SK-N-SH (cell line): ENCODE measurements at regions not wholly inside any gene's neighbourhood (a gene's known extent, or its start where the extent isn't known, plus 50 kb on each side); places are given as distances from the start of the nearest gene placed in this dataset.

Source experiments
- CTCF ChIA-PET: fragments of 300-600, 350-600 bp; formaldehyde crosslinking; extraction: SDS; loops from one replicate; lab custom pipeline; 2021; lab: Yijun Ruan, JAX
- POLR2A ChIA-PET: fragments of 350-600 bp; sonication (Branson Sonifier 250); formaldehyde crosslinking; extraction: SDS; loops from one replicate; lab custom pipeline; 2020; ENCODE audit warnings: antibody characterized with exemption, inconsistent platforms; lab: Yijun Ruan, JAX
- DNase-seq: peaks from one replicate; pipeline ENCODE4 v3.0.0; 2012
- H2AFZ ChIP-seq: fragments of 200-600 bp; sonication (generic); 2 replicates; pipeline ENCODE4 v1.8.1; 2016; ENCODE audit warnings: antibody characterized with exemption, mild to moderate bottlenecking, low read depth
- H3F3A ChIP-seq: fragments of 200-600 bp; sonication (generic); replicated peaks from 2 replicates; pipeline ENCODE3; 2016; ENCODE audit warnings: antibody characterized with exemption, mild to moderate bottlenecking; ENCODE audit not compliant: insufficient read depth
- H3K27ac ChIP-seq, 2 experiments: fragments of 200-500 bp in 1 of 2; fragments of 200-600 bp in 1 of 2; sonication (Bioruptor generic) in 1 of 2; sonication (generic), shearing (Covaris generic) in 1 of 2; 2 replicates each; pipeline versions ENCODE4 v1.5.1 to v1.6.1; 2014 to 2016; ENCODE audit warnings: low read depth in 2 of 2, inconsistent platforms in 1 of 2, low read length in 1 of 2, mild to moderate bottlenecking in 1 of 2, mixed read lengths in 1 of 2
- H3K27me3 ChIP-seq: fragments of 200-600 bp; sonication (generic), shearing (Covaris generic); 2 replicates; pipeline ENCODE4 v1.6.1; 2016; ENCODE audit warnings: mixed run types; ENCODE audit not compliant: insufficient read depth
- H3K36me3 ChIP-seq, 2 experiments: fragments of 200-500 bp in 1 of 2; fragments of 200-600 bp in 1 of 2; sonication (Bioruptor generic) in 1 of 2; sonication (generic) in 1 of 2; replicated peaks in 1 of 2; 2 replicates each; pipeline versions ENCODE3 to v1.5.1; 2014 to 2016; ENCODE audit warnings: low read length in 1 of 2, mild to moderate bottlenecking in 1 of 2; ENCODE audit not compliant: insufficient read depth in 2 of 2, control insufficient read depth in 1 of 2
- H3K4me1 ChIP-seq, 2 experiments: fragments of 200-500 bp in 1 of 2; fragments of 200-600 bp in 1 of 2; sonication (Bioruptor generic) in 1 of 2; sonication (generic), shearing (Covaris generic) in 1 of 2; 2 replicates each; pipeline versions ENCODE4 v1.5.1 to v1.6.1; 2014 to 2016; ENCODE audit warnings: low read depth in 1 of 2, low read length in 1 of 2, mixed run types in 1 of 2; ENCODE audit not compliant: insufficient read depth in 2 of 2, control insufficient read depth in 1 of 2
- H3K4me2 ChIP-seq: fragments of 200-600 bp; sonication (generic), shearing (Covaris generic); 2 replicates; pipeline ENCODE4 v1.6.1; 2017; ENCODE audit warnings: mixed run types
- H3K4me3 ChIP-seq, 2 experiments: fragments of 200-500 bp in 1 of 2; fragments of 200-600 bp in 1 of 2; sonication (Bioruptor generic) in 1 of 2; sonication (generic), shearing (Covaris generic) in 1 of 2; 2 replicates each; pipeline versions ENCODE4 v1.5.1 to v1.8.1; 2014 to 2016; ENCODE audit warnings: low read depth in 2 of 2, inconsistent platforms in 1 of 2, low read length in 1 of 2, mild to moderate bottlenecking in 1 of 2, mixed read lengths in 1 of 2, moderate library complexity in 1 of 2
- H3K79me2 ChIP-seq: fragments of 200-600 bp; sonication (generic); 2 replicates; pipeline ENCODE4 v1.8.1; 2017; ENCODE audit warnings: mild to moderate bottlenecking; ENCODE audit not compliant: insufficient read depth
- H3K9ac ChIP-seq: fragments of 200-600 bp; sonication (generic); 2 replicates; pipeline ENCODE4 v1.6.1; 2017; ENCODE audit warnings: mixed run types
- H3K9me2 ChIP-seq: fragments of 200-600 bp; sonication (generic); 2 replicates; pipeline ENCODE4 v1.6.1; 2017; ENCODE audit warnings: mixed run types
- H3K9me3 ChIP-seq: fragments of 200-600 bp; sonication (generic); 2 replicates; pipeline ENCODE4 v1.6.1; 2017; ENCODE audit warnings: mixed run types, mild to moderate bottlenecking, moderate library complexity
- H4K20me1 ChIP-seq: fragments of 200-600 bp; sonication (generic); 2 replicates; pipeline ENCODE4 v1.6.1; 2017; ENCODE audit warnings: mild to moderate bottlenecking, mixed run types; ENCODE audit not compliant: insufficient read depth
- CHD2 ChIP-seq: fragments of 150-350 bp; IDR thresholded peaks from 2 replicates; pipeline ENCODE4 v1.6.1; 2018; ENCODE audit warnings: low read length; ENCODE audit not compliant: partially characterized antibody
- ELF1 ChIP-seq: IDR thresholded peaks from 2 replicates; pipeline ENCODE4 v1.4.0; 2012
- EP300 ChIP-seq, 2 experiments: IDR thresholded peaks; 2 replicates each; pipeline versions ENCODE4 v1.4.0 to v1.6.1; 2012; ENCODE audit warnings: borderline replicate concordance in 1 of 2, low read depth in 1 of 2, low read length in 1 of 2
- EZH2phosphoT487 ChIP-seq: fragments of 200-600 bp; sonication (generic); IDR thresholded peaks from 2 replicates; pipeline ENCODE4 v1.6.1; 2017; ENCODE audit warnings: low read depth, mixed run types, mild to moderate bottlenecking, antibody characterized with exemption, moderate library complexity, borderline replicate concordance
- FOXM1 ChIP-seq: IDR thresholded peaks from 2 replicates; pipeline ENCODE4 v1.4.0; 2012; ENCODE audit warnings: low read depth, mild to moderate bottlenecking
- GABPA ChIP-seq: IDR thresholded peaks from 2 replicates; pipeline ENCODE4 v1.4.0; 2012; ENCODE audit warnings: low read depth, mild to moderate bottlenecking
- GATA2 ChIP-seq: sonication (generic); formaldehyde crosslinking; IDR thresholded peaks from 2 replicates; pipeline ENCODE4 v1.5.0; 2020; ENCODE audit warnings: mild to moderate bottlenecking, missing genetic modification reagents
- JUND ChIP-seq: IDR thresholded peaks from 2 replicates; pipeline ENCODE4 v1.4.0; 2012
- MEF2A ChIP-seq: IDR thresholded peaks from 2 replicates; pipeline ENCODE4 v1.4.0; 2012; ENCODE audit warnings: low read depth, borderline replicate concordance
- MXI1 ChIP-seq: IDR thresholded peaks from 2 replicates; pipeline ENCODE4 v1.6.1; 2012; ENCODE audit warnings: mild to moderate bottlenecking, low read depth, low read length, improper control_type of control experiment
- NFIC ChIP-seq: IDR thresholded peaks from 2 replicates; pipeline ENCODE4 v1.4.0; 2012; ENCODE audit warnings: borderline replicate concordance
- NRF1 ChIP-seq: IDR thresholded peaks from 2 replicates; pipeline ENCODE4 v1.6.1; 2012; ENCODE audit warnings: low read depth, mild to moderate bottlenecking, low read length
- POLR2AphosphoS5 ChIP-seq: IDR thresholded peaks from 2 replicates; pipeline ENCODE4 v1.6.1; 2012; ENCODE audit warnings: low read depth, low read length
- RCOR1 ChIP-seq: fragments of 150-350 bp; IDR thresholded peaks from 2 replicates; pipeline ENCODE4 v1.6.1; 2017; ENCODE audit warnings: antibody characterized with exemption, low read length
- RFX5 ChIP-seq: IDR thresholded peaks from 2 replicates; pipeline ENCODE4 v1.6.1; 2012; ENCODE audit warnings: mild to moderate bottlenecking, improper control_type of control experiment, low read length
- RXRA ChIP-seq: IDR thresholded peaks from 2 replicates; pipeline ENCODE4 v1.4.0; 2012; ENCODE audit warnings: low read depth, mild to moderate bottlenecking, borderline replicate concordance
- SIN3A ChIP-seq: IDR thresholded peaks from 2 replicates; pipeline ENCODE4 v1.6.1; 2012; ENCODE audit warnings: low read depth, mild to moderate bottlenecking, low read length, moderate library complexity, borderline replicate concordance
- SMC3 ChIP-seq: IDR thresholded peaks from 2 replicates; pipeline ENCODE4 v1.6.1; 2012; ENCODE audit warnings: low read depth, low read length, improper control_type of control experiment
- YY1 ChIP-seq: IDR thresholded peaks from 2 replicates; pipeline ENCODE4 v1.4.0; 2012; ENCODE audit warnings: low read depth, mild to moderate bottlenecking
- WGBS: methylation state at CpG from one replicate; pipeline ENCODE4 v1.1.6; 2017; ENCODE audit warnings: low lambda C conversion rate; 5-methylcytosine and 5-hydroxymethylcytosine counted together
- TF ChIP-seq, protein P1 (sequence below): IDR thresholded peaks from 2 replicates; pipeline ENCODE4 v1.4.0; 2012; ENCODE audit warnings: low read depth, borderline replicate concordance
- TF ChIP-seq, protein P2 (sequence below): IDR thresholded peaks from 2 replicates; pipeline ENCODE4; 2012
- TF ChIP-seq, protein P3 (sequence below): IDR thresholded peaks from 2 replicates; pipeline ENCODE4 v1.4.0; 2012; ENCODE audit warnings: low read depth, borderline replicate concordance

DNA sequence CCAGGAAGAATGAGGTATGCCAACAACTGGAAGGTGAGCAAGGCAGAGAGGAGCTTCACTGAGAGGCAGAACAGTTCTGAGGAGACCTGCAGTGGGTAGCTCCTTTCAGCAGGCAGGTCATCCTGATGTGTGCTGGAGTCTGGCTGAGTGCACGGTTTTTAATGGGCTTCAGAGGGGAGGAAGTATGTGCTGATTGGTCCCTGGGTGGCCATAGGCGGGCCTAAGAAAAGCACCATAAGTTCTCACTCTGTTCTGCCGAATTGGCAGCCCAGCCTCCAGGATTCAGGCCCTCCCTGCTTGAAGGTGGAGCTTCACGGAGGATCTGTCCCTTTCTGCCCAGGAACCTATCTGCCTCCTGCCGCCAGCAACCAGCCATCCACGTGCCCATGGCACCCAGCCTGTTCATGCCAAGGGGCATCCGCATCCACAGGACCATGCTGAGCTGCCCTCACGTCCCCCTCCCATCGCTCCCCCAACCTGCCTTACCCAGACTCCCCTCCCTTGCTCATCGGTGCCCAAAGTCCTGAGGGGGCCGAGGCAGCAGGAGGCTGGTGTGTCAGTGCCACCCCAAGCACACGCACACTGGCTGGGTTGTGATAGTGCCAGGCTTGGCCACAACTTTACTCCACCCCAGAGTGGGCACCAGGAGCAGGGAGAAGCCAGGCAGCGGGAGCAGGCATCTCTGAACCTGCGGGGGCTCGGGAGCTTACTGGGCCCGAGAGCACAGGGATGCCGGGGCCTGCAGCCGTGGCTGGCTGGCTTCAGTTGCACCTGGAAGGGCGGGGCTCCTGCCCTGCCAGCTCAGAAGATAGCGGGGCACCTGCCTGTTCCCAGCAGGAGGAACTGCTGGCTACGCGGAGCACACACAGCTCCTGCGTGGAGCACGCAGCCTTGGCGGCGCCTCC lies 608.4 kb upstream of the FOXG1 start:
- no peak overlapping the region for H3K9ac ChIP-seq
- H3K79me2 ChIP-seq = no peaks in the 10 kb centered on the region
- H3K4me2 ChIP-seq = peak overlapping the region; percentile 4; the same call in 1 of the 2 replicates
- DNase-seq = peak; percentile 12
- no peaks in the 10 kb centered on the region; a peak in 2 of 4 replicates for H3K4me1 ChIP-seq
- TF ChIP-seq MXI1 (no peak), FOXM1 (no peak), GABPA (no peak), MEF2A (no peak), NRF1 (no peak), POLR2AphosphoS5 (no peak), RXRA (no peak), GATA2 (CRISPR knock-in tag) (no peak), NFIC (no peak), YY1 (no peak), SMC3 (no peak), CHD2 (no peak), EZH2phosphoT487 (no peak), ELF1 (no peak), JUND (no peak), RFX5 (no peak)
- TF ChIP-seq, protein P1, sequence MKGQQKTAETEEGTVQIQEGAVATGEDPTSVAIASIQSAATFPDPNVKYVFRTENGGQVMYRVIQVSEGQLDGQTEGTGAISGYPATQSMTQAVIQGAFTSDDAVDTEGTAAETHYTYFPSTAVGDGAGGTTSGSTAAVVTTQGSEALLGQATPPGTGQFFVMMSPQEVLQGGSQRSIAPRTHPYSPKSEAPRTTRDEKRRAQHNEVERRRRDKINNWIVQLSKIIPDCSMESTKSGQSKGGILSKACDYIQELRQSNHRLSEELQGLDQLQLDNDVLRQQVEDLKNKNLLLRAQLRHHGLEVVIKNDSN = no peak
- TF ChIP-seq, protein P2, sequence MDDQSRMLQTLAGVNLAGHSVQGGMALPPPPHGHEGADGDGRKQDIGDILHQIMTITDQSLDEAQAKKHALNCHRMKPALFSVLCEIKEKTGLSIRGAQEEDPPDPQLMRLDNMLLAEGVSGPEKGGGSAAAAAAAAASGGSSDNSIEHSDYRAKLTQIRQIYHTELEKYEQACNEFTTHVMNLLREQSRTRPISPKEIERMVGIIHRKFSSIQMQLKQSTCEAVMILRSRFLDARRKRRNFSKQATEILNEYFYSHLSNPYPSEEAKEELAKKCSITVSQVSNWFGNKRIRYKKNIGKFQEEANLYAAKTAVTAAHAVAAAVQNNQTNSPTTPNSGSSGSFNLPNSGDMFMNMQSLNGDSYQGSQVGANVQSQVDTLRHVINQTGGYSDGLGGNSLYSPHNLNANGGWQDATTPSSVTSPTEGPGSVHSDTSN = no peak
- H3K9me3 ChIP-seq = no peaks in the 10 kb centered on the region
- 0 out of 2 replicates have a peak, but pooled peaks cover 3% of the 10 kb centered on the region for H3K9me2 ChIP-seq
- no peaks in the 10 kb centered on the region for H4K20me1 ChIP-seq
- peak overlapping the region in 1 of 2 experiments; percentile 16; a peak in 1 of 4 replicates for H3K4me3 ChIP-seq
- 3% methylated on average over 6 of the region's 26 CpGs for WGBS
- no peaks in the 10 kb centered on the region for H3F3A ChIP-seq
- ChIA-PET POLR2A (no interaction called here), CTCF (no interaction called here)
- peaks cover 7% of the 10 kb centered on the region; the same call in 1 of the 2 replicates for H3K27me3 ChIP-seq
- H3K27ac ChIP-seq = no peak overlapping the region
- H3K36me3 ChIP-seq = no peaks in the 10 kb centered on the region
- no peak overlapping the region for H2AFZ ChIP-seq

DNA sequence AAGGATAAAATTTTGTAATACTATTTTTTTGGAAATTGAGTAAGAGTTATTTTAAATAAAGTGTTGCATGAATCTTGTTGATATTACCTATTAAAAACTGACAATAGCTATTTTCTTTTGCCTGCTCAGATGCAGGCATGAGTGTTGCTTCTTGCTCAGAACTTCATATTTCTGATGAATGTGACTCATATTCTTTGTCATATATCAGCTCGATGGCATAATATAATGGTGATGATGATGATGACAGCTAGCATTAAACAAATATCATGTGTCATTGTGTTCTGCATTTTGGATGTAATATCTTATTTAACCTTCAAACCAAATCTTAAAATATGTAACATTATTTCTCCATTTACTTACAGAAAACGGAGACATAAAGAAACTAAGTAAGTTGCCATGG lies 605.5 kb upstream of the FOXG1 start:
- DNase-seq = no peak
- H3K4me2 ChIP-seq = no peak overlapping the region
- 6% methylated on average over 2 of the region's 2 CpGs for WGBS
- H3K4me3 ChIP-seq = no peak overlapping the region
- ChIA-PET POLR2A (no interaction called here), CTCF (no interaction called here)
- no peaks in the 10 kb centered on the region for H3K9me2 ChIP-seq
- H4K20me1 ChIP-seq = no peaks in the 10 kb centered on the region
- H3K79me2 ChIP-seq = no peaks in the 10 kb centered on the region
- H3K27me3 ChIP-seq = peaks cover 7% of the 10 kb centered on the region; the same call in 1 of the 2 replicates
- H2AFZ ChIP-seq = no peak overlapping the region
- H3K27ac ChIP-seq = no peak overlapping the region
- H3K9ac ChIP-seq = no peak overlapping the region
- peaks cover 0 to 3% of the 10 kb centered on the region in 2 experiments; a peak in 2 of 4 replicates for H3K4me1 ChIP-seq
- H3K36me3 ChIP-seq = no peaks in the 10 kb centered on the region
- no peaks in the 10 kb centered on the region for H3K9me3 ChIP-seq
- no peaks in the 10 kb centered on the region for H3F3A ChIP-seq
- TF ChIP-seq POLR2AphosphoS5 = no peak
- TF ChIP-seq ELF1 = no peak
- no peak for TF ChIP-seq SIN3A
- TF ChIP-seq, protein P1 = no peak
- TF ChIP-seq RCOR1 = no peak
- TF ChIP-seq NRF1 = no peak
- TF ChIP-seq, protein P3, sequence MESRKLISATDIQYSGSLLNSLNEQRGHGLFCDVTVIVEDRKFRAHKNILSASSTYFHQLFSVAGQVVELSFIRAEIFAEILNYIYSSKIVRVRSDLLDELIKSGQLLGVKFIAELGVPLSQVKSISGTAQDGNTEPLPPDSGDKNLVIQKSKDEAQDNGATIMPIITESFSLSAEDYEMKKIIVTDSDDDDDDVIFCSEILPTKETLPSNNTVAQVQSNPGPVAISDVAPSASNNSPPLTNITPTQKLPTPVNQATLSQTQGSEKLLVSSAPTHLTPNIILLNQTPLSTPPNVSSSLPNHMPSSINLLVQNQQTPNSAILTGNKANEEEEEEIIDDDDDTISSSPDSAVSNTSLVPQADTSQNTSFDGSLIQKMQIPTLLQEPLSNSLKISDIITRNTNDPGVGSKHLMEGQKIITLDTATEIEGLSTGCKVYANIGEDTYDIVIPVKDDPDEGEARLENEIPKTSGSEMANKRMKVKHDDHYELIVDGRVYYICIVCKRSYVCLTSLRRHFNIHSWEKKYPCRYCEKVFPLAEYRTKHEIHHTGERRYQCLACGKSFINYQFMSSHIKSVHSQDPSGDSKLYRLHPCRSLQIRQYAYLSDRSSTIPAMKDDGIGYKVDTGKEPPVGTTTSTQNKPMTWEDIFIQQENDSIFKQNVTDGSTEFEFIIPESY = no peak
- TF ChIP-seq RXRA = no peak
- TF ChIP-seq JUND = no peak
- TF ChIP-seq EP300 (IDR thresholded peaks at IDR 0.05; ENCODE audit: borderline replicate concordance in 1 of 2, low read depth in 1 of 2, low read length in 1 of 2) = no peak
- TF ChIP-seq, protein P2 = no peak
- no peak for TF ChIP-seq FOXM1
